Type B pancreatic cell (in vitro differentiated cells): ENCODE measurements at regions not wholly inside any gene's neighbourhood (a gene's known extent, or its start where the extent isn't known, plus 50 kb on each side); places are given as distances from the start of the nearest gene placed in this dataset.

Source experiments
- DNase-seq: peaks from one replicate; pipeline ENCODE4 v3.0.0; 2021; ENCODE audit warnings: mixed read lengths; ENCODE audit not compliant: unreplicated experiment; ENCODE audit errors: extremely low spot score
- H3K27ac Mint-ChIP-seq: 2 replicates; pipeline ENCODE4 v1.8.0; 2021; ENCODE audit warnings: mild to moderate bottlenecking, mixed read lengths
- H3K27me3 Mint-ChIP-seq: 2 replicates; pipeline ENCODE4 v1.8.0; 2021; ENCODE audit warnings: mixed read lengths
- H3K36me3 Mint-ChIP-seq: 2 replicates; pipeline ENCODE4 v1.8.0; 2021; ENCODE audit warnings: mixed read lengths
- H3K4me1 Mint-ChIP-seq: one replicate; pipeline ENCODE4 v1.8.0; 2021; ENCODE audit warnings: mixed read lengths; ENCODE audit not compliant: unreplicated experiment
- H3K4me3 Mint-ChIP-seq: 2 replicates; pipeline ENCODE4 v1.8.0; 2021; ENCODE audit warnings: mild to moderate bottlenecking, mixed read lengths
- H3K9me3 Mint-ChIP-seq: 2 replicates; pipeline ENCODE4 v1.8.0; 2021; ENCODE audit warnings: mixed read lengths
- CTCF ChIP-seq: fragments of 200-600 bp; sonication (generic); conservative IDR thresholded peaks from 2 replicates; pipeline ENCODE4 v1.5.0; 2021; ENCODE audit warnings: antibody characterized with exemption, mild to moderate bottlenecking

GRCh38 chr16:86881861-86882273 lies 303.5 kb downstream of the FOXL1 start:
- DNase-seq: no peak
- no peak for TF ChIP-seq CTCF
- peaks cover 73% of the 10 kb centered on the region for H3K27me3 Mint-ChIP-seq
- peaks cover 35% of the 10 kb centered on the region for H3K4me1 Mint-ChIP-seq
- H3K9me3 Mint-ChIP-seq: no peaks in the 10 kb centered on the region
- no peak overlapping the region for H3K27ac Mint-ChIP-seq
- no peaks in the 10 kb centered on the region for H3K36me3 Mint-ChIP-seq
- no peak overlapping the region for H3K4me3 Mint-ChIP-seq

GRCh38 chr16:86882586-86883280 lies 304.4 kb downstream of the FOXL1 start:
- Mint-ChIP-seq H3K36me3 (no peaks in the 10 kb centered on the region), H3K27me3 (peaks cover 69% of the 10 kb centered on the region), H3K27ac (no peak overlapping the region), H3K4me1 (peaks cover 36% of the 10 kb centered on the region), H3K9me3 (no peaks in the 10 kb centered on the region), H3K4me3 (no peak overlapping the region)
- no peak for DNase-seq
- no peak for TF ChIP-seq CTCF

- DNase-seq: no peak
- TF ChIP-seq CTCF: no peak
- no peak overlapping the region for H3K4me3 Mint-ChIP-seq
- no peak overlapping the region for H3K27ac Mint-ChIP-seq
- H3K9me3 Mint-ChIP-seq: no peaks in the 10 kb centered on the region
- H3K36me3 Mint-ChIP-seq: no peaks in the 10 kb centered on the region
- peaks cover 26% of the 10 kb centered on the region for H3K4me1 Mint-ChIP-seq
- peaks cover 65% of the 10 kb centered on the region for H3K27me3 Mint-ChIP-seq
Measured at GRCh38 chr16:86883583-86884389, 305.4 kb downstream of the FOXL1 start.

- Mint-ChIP-seq H3K4me1 (peaks cover 23% of the 10 kb centered on the region), H3K9me3 (no peaks in the 10 kb centered on the region), H3K4me3 (no peak overlapping the region), H3K27me3 (peaks cover 62% of the 10 kb centered on the region), H3K27ac (no peak overlapping the region), H3K36me3 (no peaks in the 10 kb centered on the region)
- DNase-seq: no peak
- no peak for TF ChIP-seq CTCF
Measured at GRCh38 chr16:86884390-86884650, 306.0 kb downstream of the FOXL1 start.

- H3K27me3 Mint-ChIP-seq: peaks cover 54% of the 10 kb centered on the region
- H3K9me3 Mint-ChIP-seq: no peaks in the 10 kb centered on the region
- no peak overlapping the region for H3K4me3 Mint-ChIP-seq
- TF ChIP-seq CTCF: no peak
- peaks cover 23% of the 10 kb centered on the region for H3K4me1 Mint-ChIP-seq
- no peak for DNase-seq
- H3K27ac Mint-ChIP-seq: no peak overlapping the region
- H3K36me3 Mint-ChIP-seq: no peaks in the 10 kb centered on the region
Measured at GRCh38 chr16:86885139-86885538, 306.8 kb downstream of the FOXL1 start.
